ENCODE measurements at regions not wholly inside any gene's neighbourhood (a gene's known extent, or its start where the extent isn't known, plus 50 kb on each side); places are given as distances from the start of the nearest gene placed in this dataset.

DNA sequence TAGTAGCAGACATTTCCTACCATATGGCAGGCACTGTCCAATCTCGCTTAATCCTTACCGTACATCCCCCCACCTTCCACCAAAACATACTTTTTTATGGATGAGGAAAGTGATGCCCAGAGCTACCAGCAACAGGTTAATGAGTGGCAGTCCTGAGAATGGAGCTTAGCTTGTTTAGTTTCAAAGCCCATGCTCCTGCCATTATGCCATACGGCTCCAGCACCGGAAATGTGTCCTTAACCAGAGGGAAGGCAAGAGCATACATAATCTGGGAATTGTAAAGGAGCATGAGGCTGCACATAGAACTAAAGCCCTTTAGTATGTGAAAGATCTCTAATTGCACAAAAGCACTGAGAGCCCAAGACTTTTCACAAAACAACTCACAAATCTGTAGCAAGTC, 155.9 kb upstream of the PHYHIPL start:
- TF ChIP-seq EZH2phosphoT487 (IDR thresholded peaks at IDR 0.05; ENCODE audit: borderline replicate concordance, low read length) (no peak), EZH2 (IDR thresholded peaks at IDR 0.05; ENCODE audit: low read length, unreplicated experiment) (no peak)
- TF ChIP-seq, protein P1, sequence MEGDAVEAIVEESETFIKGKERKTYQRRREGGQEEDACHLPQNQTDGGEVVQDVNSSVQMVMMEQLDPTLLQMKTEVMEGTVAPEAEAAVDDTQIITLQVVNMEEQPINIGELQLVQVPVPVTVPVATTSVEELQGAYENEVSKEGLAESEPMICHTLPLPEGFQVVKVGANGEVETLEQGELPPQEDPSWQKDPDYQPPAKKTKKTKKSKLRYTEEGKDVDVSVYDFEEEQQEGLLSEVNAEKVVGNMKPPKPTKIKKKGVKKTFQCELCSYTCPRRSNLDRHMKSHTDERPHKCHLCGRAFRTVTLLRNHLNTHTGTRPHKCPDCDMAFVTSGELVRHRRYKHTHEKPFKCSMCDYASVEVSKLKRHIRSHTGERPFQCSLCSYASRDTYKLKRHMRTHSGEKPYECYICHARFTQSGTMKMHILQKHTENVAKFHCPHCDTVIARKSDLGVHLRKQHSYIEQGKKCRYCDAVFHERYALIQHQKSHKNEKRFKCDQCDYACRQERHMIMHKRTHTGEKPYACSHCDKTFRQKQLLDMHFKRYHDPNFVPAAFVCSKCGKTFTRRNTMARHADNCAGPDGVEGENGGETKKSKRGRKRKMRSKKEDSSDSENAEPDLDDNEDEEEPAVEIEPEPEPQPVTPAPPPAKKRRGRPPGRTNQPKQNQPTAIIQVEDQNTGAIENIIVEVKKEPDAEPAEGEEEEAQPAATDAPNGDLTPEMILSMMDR (conservative IDR thresholded peaks at IDR 0.05; ENCODE audit: low read depth, low read length) = no peak

DNA sequence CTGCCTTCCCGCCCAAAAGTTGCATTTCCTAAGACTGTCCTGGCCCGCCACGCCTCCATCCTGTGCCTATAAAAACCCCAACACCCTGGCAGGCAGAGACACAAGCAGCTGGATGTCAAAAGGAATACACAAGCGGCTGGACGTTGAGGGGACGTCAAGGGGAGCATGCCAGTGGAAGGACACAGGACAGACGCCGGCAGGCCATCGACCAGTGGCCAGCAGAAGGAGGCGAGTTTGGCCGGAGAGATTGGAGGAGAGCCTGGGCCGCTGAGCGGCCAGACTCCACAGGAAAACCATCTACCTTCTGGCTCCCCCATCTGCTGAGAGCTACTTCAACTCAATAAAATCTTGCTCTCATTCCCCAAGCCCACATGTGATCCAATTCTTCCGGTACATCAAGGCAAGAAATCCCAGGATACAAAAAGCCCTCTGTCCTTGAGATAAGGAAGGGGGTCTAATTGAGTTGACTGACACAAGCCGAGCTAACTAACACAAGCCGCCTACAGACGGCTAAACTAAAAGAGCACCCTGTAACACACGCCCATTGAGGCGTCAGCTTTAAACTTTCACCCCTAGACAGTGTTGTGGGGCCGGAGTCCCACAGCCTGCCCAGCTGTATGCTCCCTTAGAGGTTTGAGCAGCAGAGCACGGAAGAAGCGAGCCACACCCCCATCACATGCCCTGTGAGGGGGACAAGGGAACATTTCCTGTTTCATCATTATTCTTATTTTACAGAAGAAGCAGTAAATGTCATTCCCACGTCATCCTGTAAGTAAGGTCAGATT, 150.3 kb upstream of the PHYHIPL start:
- CTCF ChIA-PET = no interaction called here

More for the DNA sequence above, 155.9 kb upstream of the PHYHIPL start:
- Histone ChIP-seq H3K9ac (ENCODE audit: low read length) (no peak overlapping the region), H3K4me1 (ENCODE audit: insufficient read depth, low read length) (no peaks in the 10 kb centered on the region), H3K9me2 (replicated peaks; ENCODE audit: low read length) (no peaks in the 10 kb centered on the region), H3K9me3 (ENCODE audit: low read length) (no peaks in the 10 kb centered on the region), H2AFZ (ENCODE audit: low read length) (no peak overlapping the region), H3K36me3 (ENCODE audit: low read depth, low read length) (no peaks in the 10 kb centered on the region), H4K20me1 (ENCODE audit: low read length) (no peaks in the 10 kb centered on the region), H3K4me3 (ENCODE audit: low read length) (no peak overlapping the region), H3K79me2 (ENCODE audit: low read length) (no peaks in the 10 kb centered on the region), H3K4me2 (ENCODE audit: low read length) (no peak overlapping the region), H3K27me3 (ENCODE audit: low read length) (peaks cover 50% of the 10 kb centered on the region), H3F3A (ENCODE audit: low read length, unreplicated experiment) (no peaks in the 10 kb centered on the region), H3K27ac (ENCODE audit: low read length) (no peak overlapping the region)
- DNase-seq (no peak), ATAC-seq (no peak)
- POLR2A ChIA-PET (ENCODE audit: unreplicated experiment) = no interaction called here
- intact Hi-C loops (cut with micrococcal nuclease) = no loop called here
- BruUV-seq (replicated peaks) = no TSS peak
- CTCF ChIA-PET = no interaction called here

More for the DNA sequence above, 150.3 kb upstream of the PHYHIPL start:
- no peaks in the 10 kb centered on the region for H3K4me1 ChIP-seq (ENCODE audit: insufficient read depth, low read length)
- no peak overlapping the region for H3K4me3 ChIP-seq (ENCODE audit: low read length)
- ATAC-seq (no peak), DNase-seq (no peak)
- no peaks in the 10 kb centered on the region for H3K36me3 ChIP-seq (ENCODE audit: low read depth, low read length)
- H3K27ac ChIP-seq (ENCODE audit: low read length) = no peak overlapping the region
- peaks cover 26% of the 10 kb centered on the region for H3K27me3 ChIP-seq (ENCODE audit: low read length)
- H3K9me3 ChIP-seq (ENCODE audit: low read length) = no peaks in the 10 kb centered on the region
- H3K9me2 ChIP-seq (replicated peaks; ENCODE audit: low read length) = no peaks in the 10 kb centered on the region
- POLR2A ChIA-PET (ENCODE audit: unreplicated experiment) = no interaction called here
- H2AFZ ChIP-seq (ENCODE audit: low read length) = no peak overlapping the region
- no peaks in the 10 kb centered on the region for H4K20me1 ChIP-seq (ENCODE audit: low read length)
- intact Hi-C loops (cut with micrococcal nuclease) = no loop called here
- no peak for TF ChIP-seq EZH2 (IDR thresholded peaks at IDR 0.05; ENCODE audit: low read length, unreplicated experiment)
- no peak for TF ChIP-seq EZH2phosphoT487 (IDR thresholded peaks at IDR 0.05; ENCODE audit: borderline replicate concordance, low read length)
- TF ChIP-seq, protein P1 (conservative IDR thresholded peaks at IDR 0.05; ENCODE audit: low read depth, low read length) = no peak
- H3K4me2 ChIP-seq (ENCODE audit: low read length) = no peak overlapping the region
- no peak overlapping the region for H3K9ac ChIP-seq (ENCODE audit: low read length)
- H3F3A ChIP-seq (ENCODE audit: low read length, unreplicated experiment) = no peaks in the 10 kb centered on the region
- BruUV-seq (replicated peaks) = no TSS peak
- H3K79me2 ChIP-seq (ENCODE audit: low read length) = no peaks in the 10 kb centered on the region

All from PC-3 (cell line).